K562 (cell line): ENCODE measurements at regions not wholly inside any gene's neighbourhood (a gene's known extent, or its start where the extent isn't known, plus 50 kb on each side); places are given as distances from the start of the nearest gene placed in this dataset.

Experiments
- ATAC-seq: fragments of 200-7000 bp; cut with Tn5 transposase; 3 replicates; pipeline ENCODE4 v1.9.1; 2020; ENCODE audit warnings: moderate library complexity
- BruUV-seq: library from RNA; stranded (reverse); fragments of 400-500 nt; replicated peaks from 2 replicates; lab custom pipeline; 2021; lab: Mats Ljungman, UMichigan
- CTCF ChIA-PET: fragments of 300-600 bp; formaldehyde crosslinking; extraction: SDS; loops from one replicate; lab custom pipeline; 2021; ENCODE audit warnings: low intra/inter-chr PET ratio; lab: Yijun Ruan, JAX
- POLR2A ChIA-PET: fragments of 300-600, 350-650 bp; sonication (Branson Sonifier 250); formaldehyde crosslinking; extraction: SDS; loops from one replicate; lab custom pipeline; 2021; ENCODE audit warnings: antibody characterized with exemption, inconsistent platforms; lab: Yijun Ruan, JAX
- DNase-seq, 4 experiments: peaks; one replicate each; pipeline versions ENCODE4 v3.0.0 to v3.0.0-alpha.2; 2011 to 2018; ENCODE audit warnings: low spot score in 3 of 4, mixed read lengths in 3 of 4; ENCODE audit errors: extremely low read depth in 1 of 4
- FAIRE-seq: peaks from 2 replicates; lab custom pipeline; 2011; peaks lifted over from hg19 to GRCh38; lab: Jason Lieb, UNC
- H2AFZ ChIP-seq: 2 replicates; pipeline ENCODE4 v1.6.0; 2011; ENCODE audit warnings: low read depth, low read length, control low read depth, inconsistent platforms
- H3K27ac ChIP-seq: fragments of 200-600 bp; 3 replicates; pipeline ENCODE4 v1.8.0; 2011; ENCODE audit warnings: low read depth, mild to moderate bottlenecking, control low read depth, inconsistent platforms, low read length, moderate library complexity, mixed read lengths; ENCODE audit errors: extremely low read depth
- H3K27me3 ChIP-seq, 2 experiments: fragments of 300-600 bp in 1 of 2; 2 replicates in 1 of 2; 3 replicates in 1 of 2; pipeline versions ENCODE4 v1.6.0 to v1.8.0; 2011; ENCODE audit warnings: inconsistent platforms in 2 of 2, low read length in 2 of 2, mild to moderate bottlenecking in 1 of 2, mixed read lengths in 1 of 2, moderate library complexity in 1 of 2; ENCODE audit not compliant: control insufficient read depth in 2 of 2, insufficient read depth in 2 of 2
- H3K36me3 ChIP-seq: fragments of 300-600 bp; 3 replicates; pipeline ENCODE4 v1.8.0; 2011; ENCODE audit warnings: mild to moderate bottlenecking, low read length, inconsistent platforms; ENCODE audit not compliant: control insufficient read depth, insufficient read depth
- H3K4me1 ChIP-seq, 2 experiments: fragments of 200-600 bp in 1 of 2; replicated peaks in 1 of 2; 2 replicates in 1 of 2; 3 replicates in 1 of 2; pipeline versions ENCODE4 v1.5.1 to v1.8.0; 2011; ENCODE audit warnings: inconsistent platforms in 2 of 2, low read length in 2 of 2, mild to moderate bottlenecking in 1 of 2, mixed read lengths in 1 of 2, moderate library complexity in 1 of 2; ENCODE audit not compliant: control insufficient read depth in 2 of 2, insufficient read depth in 2 of 2
- H3K4me2 ChIP-seq: 2 replicates; pipeline ENCODE4 v1.6.1; 2011; ENCODE audit warnings: low read length, control low read depth, inconsistent platforms, mixed read lengths; ENCODE audit not compliant: insufficient read depth
- H3K4me3 ChIP-seq: fragments of 200-600 bp; sonication (generic), shearing (Covaris generic); 2 replicates; pipeline ENCODE4 v1.5.1; 2016; ENCODE audit warnings: control low read depth, inconsistent platforms
- H3K79me2 ChIP-seq: fragments of 200-600 bp; 3 replicates; pipeline ENCODE4 v1.8.0; 2011; ENCODE audit warnings: low read length, inconsistent platforms; ENCODE audit not compliant: control insufficient read depth, insufficient read depth
- H3K9ac ChIP-seq, 2 experiments: 2 replicates each; pipeline versions ENCODE4 v1.6.0 to v1.6.1; 2011; ENCODE audit warnings: low read depth in 2 of 2, low read length in 2 of 2, control low read depth in 1 of 2, inconsistent platforms in 1 of 2, mild to moderate bottlenecking in 1 of 2, mixed read lengths in 1 of 2; ENCODE audit not compliant: insufficient read depth in 1 of 2
- H3K9me1 ChIP-seq: one replicate; pipeline ENCODE4 v1.6.0; 2011; ENCODE audit warnings: inconsistent platforms, mild to moderate bottlenecking, low read length, moderate library complexity; ENCODE audit not compliant: control insufficient read depth, insufficient read depth
- H3K9me3 ChIP-seq: replicated peaks from 2 replicates; pipeline ENCODE4 v1.5.1; 2011; ENCODE audit warnings: low read depth, low read length, inconsistent platforms; ENCODE audit not compliant: control insufficient read depth, insufficient read depth
- H4K20me1 ChIP-seq: replicated peaks from 2 replicates; pipeline ENCODE4 v1.6.1; 2011; ENCODE audit warnings: low read length, inconsistent platforms, mixed read lengths; ENCODE audit not compliant: control insufficient read depth, insufficient read depth
- ADNP ChIP-seq: fragments of 200-800 bp; sonication (Bioruptor generic); IDR thresholded peaks from 2 replicates; pipeline ENCODE4 v1.6.1; 2016; ENCODE audit warnings: missing genetic modification characterization, missing compliant biosample characterization
- ATF6 ChIP-seq: sonication (generic); formaldehyde crosslinking; IDR thresholded peaks from 2 replicates; pipeline ENCODE4 v1.4.0; 2020; ENCODE audit warnings: mild to moderate bottlenecking, missing genetic modification reagents
- CEBPG ChIP-seq, 3 experiments: fragments of 200-800 bp in 1 of 3; sonication (Bioruptor generic) in 1 of 3; sonication (generic) in 1 of 3; formaldehyde crosslinking in 1 of 3; IDR thresholded peaks in 2 of 3; conservative IDR thresholded peaks in 1 of 3; 2 replicates each; pipeline versions ENCODE4 v1.6.1 to v1.8.0; 2016 to 2022; ENCODE audit warnings: missing compliant biosample characterization in 2 of 3, missing genetic modification characterization in 2 of 3, mild to moderate bottlenecking in 1 of 3, missing genetic modification reagents in 1 of 3
- DACH1 ChIP-seq: fragments of 450-650 bp; IDR thresholded peaks from 2 replicates; pipeline ENCODE4 v1.6.1; 2018; ENCODE audit not compliant: partially characterized antibody
- FUS ChIP-seq: fragments of 200-400 bp; formaldehyde crosslinking; optimal IDR thresholded peaks from 2 replicates; pipeline ENCODE3; 2017; ENCODE audit warnings: low read depth, low read length
- KLF1 ChIP-seq: fragments of 450-650 bp; IDR thresholded peaks from 2 replicates; pipeline ENCODE4 v1.6.1; 2016; ENCODE audit warnings: missing genetic modification characterization, missing compliant biosample characterization
- L3MBTL2 ChIP-seq: fragments of 450-650 bp; IDR thresholded peaks from 2 replicates; pipeline ENCODE4 v1.6.1; 2016; ENCODE audit warnings: mild to moderate bottlenecking, moderate library complexity
- LEF1 ChIP-seq: fragments of 450-650 bp; IDR thresholded peaks from 2 replicates; pipeline ENCODE4 v1.6.1; 2016; ENCODE audit warnings: mild to moderate bottlenecking
- NR3C1 ChIP-seq: sonication (generic); formaldehyde crosslinking; IDR thresholded peaks from 2 replicates; pipeline ENCODE4 v1.8.1; 2022; ENCODE audit warnings: missing genetic modification reagents
- PHF21A ChIP-seq: fragments of 450-650 bp; IDR thresholded peaks from 2 replicates; pipeline ENCODE4 v1.6.1; 2017; ENCODE audit warnings: low read depth, borderline replicate concordance
- RBM17 ChIP-seq: fragments of 200-400 bp; formaldehyde crosslinking; IDR thresholded peaks from 2 replicates; pipeline ENCODE4 v1.6.1; 2017; ENCODE audit warnings: low read depth, mild to moderate bottlenecking, low read length, borderline replicate concordance
- TAF1 ChIP-seq: IDR thresholded peaks from 2 replicates; pipeline ENCODE4 v1.6.1; 2011; ENCODE audit warnings: mild to moderate bottlenecking, low read length, moderate library complexity; ENCODE audit not compliant: insufficient read depth, control insufficient read depth, severe bottlenecking; ENCODE audit errors: extremely low read depth
- TRIM28 ChIP-seq: fragments of 450-650 bp; IDR thresholded peaks from 2 replicates; pipeline ENCODE4 v1.6.1; 2017
- YBX1 ChIP-seq: fragments of 450-650 bp; IDR thresholded peaks from 2 replicates; pipeline ENCODE4 v1.7.1; 2016; ENCODE audit warnings: mild to moderate bottlenecking
- ZC3H8 ChIP-seq: fragments of 450-650 bp; IDR thresholded peaks from 2 replicates; pipeline ENCODE4 v1.6.1; 2017
- ZNF3 ChIP-seq: fragments of 250-450 bp; sonication (Bioruptor Pico); IDR thresholded peaks from 2 replicates; pipeline ENCODE4 v1.5.0; 2021; ENCODE audit warnings: mild to moderate bottlenecking, moderate library complexity
- ZNF583 ChIP-seq: fragments of 250-450 bp; sonication (Bioruptor Pico); IDR thresholded peaks from 2 replicates; pipeline ENCODE4 v1.4.0; 2020
- WGBS: fragments of 100-300 bp; shearing (Covaris generic); methylation state at CpG from one replicate; pipeline ENCODE4 v1.1.6; 2016; ENCODE audit warnings: low coverage, mixed read lengths; ENCODE audit not compliant: insufficient coverage; ENCODE audit errors: missing lambda C conversion rate; 5-methylcytosine and 5-hydroxymethylcytosine counted together
- in situ Hi-C: fragments of 300-500 bp; cut with MboI; formaldehyde crosslinking; loops from 4 replicates; pipeline ENCODE4 v1.15.0; 2018; ENCODE audit warnings: inconsistent platforms, mixed read lengths
- intact Hi-C: fragments of 100-400 bp; cut with micrococcal nuclease; formaldehyde crosslinking; loops from 2 replicates; pipeline ENCODE4 v1.14.2; 2022

- POLR2A ChIA-PET, result no interaction called here
- FAIRE-seq, result no peak
- in situ Hi-C loops (no loop called here), intact Hi-C loops (no loop called here)
- Histone ChIP-seq H3K9me3 (no peaks in the 10 kb centered on the region), H2AFZ (no peak overlapping the region), H3K4me2 (no peak overlapping the region), H3K27me3 (no peaks in the 10 kb centered on the region), H3K4me3 (no peak overlapping the region), H3K36me3 (no peaks in the 10 kb centered on the region), H3K4me1 (no peaks in the 10 kb centered on the region), H3K9ac (no peak overlapping the region), H4K20me1 (no peaks in the 10 kb centered on the region), H3K9me1 (no peaks in the 10 kb centered on the region), H3K79me2 (no peaks in the 10 kb centered on the region), H3K27ac (no peak overlapping the region)
- TF ChIP-seq TRIM28 (no peak), ATF6 (no peak), DACH1 (no peak), ZNF583 (CRISPR knock-in tag) (no peak), NR3C1 (CRISPR knock-in tag) (no peak), CEBPG (CRISPR knock-in tag; IDR thresholded peaks at IDR 0.05) (no peak), CEBPG (tag; conservative IDR thresholded peaks at IDR 0.05 in 1 of 2, IDR thresholded peaks at IDR 0.05 in 1 of 2) (no peak), RBM17 (no peak), ZNF3 (CRISPR knock-in tag) (no peak), LEF1 (no peak), ADNP (tag) (no peak), ZC3H8 (no peak), FUS (no peak), L3MBTL2 (no peak), PHF21A (no peak), KLF1 (no peak), TAF1 (no peak), YBX1 (no peak)
- DNase-seq, result peak in 1 of 4 experiments; percentile 1
- CTCF ChIA-PET, result no interaction called here
- ATAC-seq, result no peak
- WGBS, result 0% methylated on average over 3 of the region's 4 CpGs
- no TSS peak for BruUV-seq
Measured at GRCh38 chr18:70621710-70622109, 332.9 kb downstream of the SOCS6 start.
